Testis (tissue), 2 donors: ENCODE measurements at regions not wholly inside any gene's neighbourhood (a gene's known extent, or its start where the extent isn't known, plus 50 kb on each side); places are given as distances from the start of the nearest gene placed in this dataset.

Experiments
- CTCF ChIP-seq, 3 experiments: fragments of 450-650 bp in 2 of 3; fragments of 200-600 bp in 1 of 3; sonication (generic) in 1 of 3; IDR thresholded peaks; one replicate each; pipeline ENCODE4 v1.5.1; 2016 to 2019; ENCODE audit warnings: antibody characterized with exemption in 3 of 3, mild to moderate bottlenecking in 2 of 3, moderate library complexity in 1 of 3
- POLR2A ChIP-seq: fragments of 450-650 bp; IDR thresholded peaks from one replicate; pipeline ENCODE4 v1.6.1; 2017; ENCODE audit warnings: antibody characterized with exemption, mild to moderate bottlenecking, moderate library complexity

DNA sequence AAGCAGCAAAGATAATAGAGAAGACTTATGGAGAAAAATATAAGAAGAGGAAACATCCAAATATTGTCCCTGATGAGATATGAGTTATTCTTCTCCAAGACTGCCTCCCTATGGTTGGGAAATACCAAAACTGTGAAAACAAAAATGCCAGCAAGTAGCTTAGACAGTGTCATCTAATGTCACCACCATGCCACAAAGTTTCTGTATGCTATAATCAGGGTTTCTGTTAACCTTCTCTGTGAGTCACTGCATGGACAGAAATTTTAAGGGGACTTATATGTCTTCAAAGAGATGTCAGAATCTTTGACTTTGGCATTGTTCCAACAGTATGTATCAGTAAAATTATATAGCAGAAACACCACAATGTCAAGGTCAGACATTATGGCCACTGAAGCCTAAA is 222.6 kb downstream of the KDM5D start:
- TF ChIP-seq CTCF (IDR thresholded peaks at IDR 0.05) (no peak), POLR2A (no peak)
